HG03108 (cell line): ENCODE measurements at regions not wholly inside any gene's neighbourhood (a gene's known extent, or its start where the extent isn't known, plus 50 kb on each side); places are given as distances from the start of the nearest gene placed in this dataset.

Source experiments
- ATAC-seq: cut with Tn5 transposase; IDR thresholded peaks from one replicate; pipeline ENCODE4 v1.9.1; 2021; ENCODE audit warnings: moderate library complexity; ENCODE audit not compliant: unreplicated experiment

DNA sequence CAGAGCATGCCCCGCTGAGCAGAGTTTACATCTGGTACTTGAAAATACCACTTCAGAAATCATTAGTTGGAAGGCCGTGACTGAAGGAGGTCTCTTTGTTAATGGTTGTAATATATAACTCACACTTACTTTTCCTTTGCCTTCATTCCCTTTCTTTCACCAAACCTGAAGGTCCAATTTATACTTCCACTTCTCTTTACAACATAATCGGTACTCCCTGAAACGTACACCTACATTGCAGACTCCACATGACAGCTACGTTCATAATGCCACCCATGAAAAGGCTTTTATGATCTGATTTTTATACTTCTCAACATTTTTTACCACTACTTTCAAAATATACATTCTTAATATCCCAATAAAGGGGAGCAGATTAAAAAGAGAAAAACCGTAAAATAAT is 298.7 kb downstream of the C4orf33 start:
- ATAC-seq = no peak

GRCh38 chr4:129403848-129404247 is 307.9 kb downstream of the C4orf33 start:
- no peak for ATAC-seq

GRCh38 chr4:129410115-129410514 is 314.2 kb downstream of the C4orf33 start:
- ATAC-seq = no peak

- no peak for ATAC-seq
Observed at GRCh38 chr4:129415004-129415403, 319.1 kb downstream of the C4orf33 start.

GRCh38 chr4:129420637-129421036 is 324.7 kb downstream of the C4orf33 start:
- no peak for ATAC-seq

- ATAC-seq = no peak
Observed at GRCh38 chr4:129422277-129422676, 326.3 kb downstream of the C4orf33 start.

- no peak for ATAC-seq
Observed at GRCh38 chr4:129428454-129428853, 332.5 kb downstream of the C4orf33 start.

DNA sequence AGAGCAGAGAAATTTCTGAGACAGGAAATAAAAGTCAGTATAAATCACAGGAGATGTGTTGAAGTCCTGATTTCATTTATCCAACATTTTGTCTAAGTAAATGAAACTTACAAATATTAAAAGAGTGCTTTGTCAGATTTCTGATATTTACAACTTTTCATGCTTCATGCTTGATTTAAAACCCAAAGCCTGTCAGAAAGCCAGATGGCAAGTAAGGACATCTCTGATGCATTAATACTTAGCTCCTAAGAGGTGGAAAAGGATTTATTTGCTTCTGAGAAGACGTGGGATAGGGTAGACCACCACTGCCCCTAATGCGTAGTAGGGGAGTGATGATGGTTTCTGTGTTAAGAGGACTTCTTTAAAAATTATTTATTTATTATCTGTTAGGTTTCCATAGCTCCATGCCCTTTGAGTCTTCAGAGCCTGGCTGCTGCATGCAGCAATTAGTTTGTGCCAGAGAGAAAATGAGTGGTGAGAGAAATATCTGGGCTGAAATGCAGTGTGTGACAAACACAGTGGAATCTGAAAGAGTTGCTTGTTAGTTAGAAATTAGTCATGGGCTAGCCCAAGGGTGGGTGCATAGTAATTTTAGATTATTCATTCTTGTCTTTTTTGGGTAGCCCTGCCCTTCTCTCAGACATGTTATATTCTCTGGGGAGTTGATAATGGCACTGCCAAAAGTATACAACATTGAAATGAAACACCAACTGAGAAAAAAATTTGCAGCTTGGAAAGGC is 333.8 kb downstream of the C4orf33 start:
- no peak for ATAC-seq

- ATAC-seq = no peak
Observed at GRCh38 chr4:129437347-129437746, 341.4 kb downstream of the C4orf33 start.

DNA sequence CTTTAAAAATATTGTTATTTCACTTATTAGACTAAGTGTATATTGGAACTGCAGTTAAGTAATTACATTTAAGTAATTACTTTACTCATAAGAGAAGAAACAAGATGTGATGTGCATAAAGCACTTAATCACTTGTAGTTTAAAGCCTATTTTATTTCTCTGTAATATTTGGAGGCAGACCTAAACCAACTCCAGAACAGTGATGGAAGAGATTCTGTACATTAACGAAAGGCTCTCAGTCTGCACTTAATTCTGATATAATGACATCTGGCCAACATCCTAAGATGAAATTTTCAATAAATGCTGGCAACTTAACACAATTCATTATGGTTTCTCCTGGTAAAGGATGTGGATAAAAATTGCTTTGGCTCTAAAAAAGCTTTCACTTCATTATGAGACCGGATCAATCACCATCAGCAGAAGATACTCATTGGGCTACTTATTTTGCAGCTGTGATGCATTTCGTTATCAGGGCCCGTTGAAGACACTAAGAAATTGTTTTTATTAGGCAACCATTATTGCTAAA is 342.6 kb downstream of the C4orf33 start:
- no peak for ATAC-seq

DNA sequence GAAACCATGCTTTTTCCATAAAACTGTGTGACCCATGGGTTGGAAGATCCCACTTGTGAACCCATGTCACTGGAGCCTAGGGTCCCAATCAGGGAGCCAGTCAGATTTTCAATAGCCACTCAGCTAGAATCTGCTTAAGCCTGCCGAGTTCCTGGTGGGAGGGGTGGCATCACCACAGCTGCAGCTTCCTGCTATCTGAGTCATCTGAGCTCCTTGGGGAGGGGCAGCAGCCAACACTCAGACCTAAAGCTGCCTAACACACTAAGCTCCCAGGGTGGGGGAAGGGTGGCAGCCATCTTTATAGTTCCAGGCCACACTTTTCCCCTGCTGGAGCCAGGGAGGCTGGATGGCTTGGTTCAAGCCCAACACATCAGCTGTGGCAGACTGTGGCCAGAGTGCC is 350.1 kb downstream of the C4orf33 start:
- ATAC-seq = no peak

DNA sequence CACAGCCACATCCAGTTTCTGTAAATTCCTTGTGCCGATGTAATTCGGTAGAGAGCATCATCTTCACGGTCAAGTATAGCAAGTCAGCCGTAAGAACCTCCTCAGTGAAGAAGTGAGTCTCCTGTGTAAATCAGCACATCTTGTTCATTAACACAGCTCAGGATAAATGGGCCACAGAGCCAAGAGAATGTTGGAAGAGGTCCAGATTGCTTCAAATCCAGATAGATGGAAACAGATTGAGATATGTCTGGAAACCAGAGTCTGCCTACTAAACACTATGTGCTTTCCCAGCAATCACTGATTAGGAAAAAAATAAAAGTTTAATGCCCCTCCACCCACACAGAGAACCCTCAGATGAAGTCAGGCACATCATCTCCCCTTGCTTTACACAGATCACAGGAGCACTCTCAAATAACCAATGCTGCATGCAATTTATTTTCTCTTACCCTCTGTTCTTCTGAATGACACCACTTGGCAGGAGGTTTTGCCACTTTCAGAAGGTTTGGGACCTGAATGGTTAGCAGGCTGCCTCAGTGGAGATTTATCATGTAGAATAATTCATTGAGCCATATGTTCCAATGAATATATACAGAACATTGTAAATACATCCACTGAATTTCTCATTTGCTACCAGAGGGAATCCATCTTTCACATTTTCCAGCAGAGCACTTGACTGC is 357.7 kb downstream of the C4orf33 start:
- no peak for ATAC-seq

DNA sequence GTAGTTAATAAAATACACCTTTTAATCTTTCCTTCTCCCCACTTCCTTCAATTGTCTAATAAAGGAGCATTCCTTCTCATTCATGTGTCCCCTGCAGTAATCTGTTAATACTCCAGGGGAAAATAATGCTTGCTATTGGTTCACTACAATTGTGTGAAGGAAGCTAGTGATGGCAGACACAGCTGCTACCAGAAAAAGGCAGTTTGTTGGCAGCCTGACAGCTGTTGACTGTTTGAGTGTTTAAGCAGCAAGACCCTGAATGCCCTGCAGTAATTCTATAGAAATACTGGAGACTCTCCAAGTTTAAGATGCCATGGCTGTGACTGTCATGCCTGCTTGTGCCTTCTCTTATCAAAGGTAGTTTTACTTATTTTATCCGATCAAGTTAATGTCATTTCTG is 359.5 kb downstream of the C4orf33 start:
- no peak for ATAC-seq

DNA sequence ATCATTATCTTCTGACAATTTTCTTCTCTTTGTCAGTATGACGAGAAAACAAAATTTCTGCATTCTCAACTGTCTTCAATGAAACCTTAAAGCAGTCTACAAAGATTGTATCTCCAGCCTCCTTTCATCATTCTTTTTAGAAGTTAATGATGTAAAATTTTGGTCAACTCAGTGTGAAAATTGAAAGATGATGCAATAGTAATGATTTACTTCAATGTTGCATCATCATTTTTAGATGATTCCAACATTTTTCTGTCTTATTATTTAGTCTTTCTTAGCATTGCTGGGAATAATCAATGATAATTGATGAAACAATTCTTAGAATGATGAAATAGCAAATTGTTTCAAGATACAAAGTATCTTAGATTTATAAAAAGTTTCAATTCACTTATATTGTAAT is 372.7 kb downstream of the C4orf33 start:
- no peak for ATAC-seq

DNA sequence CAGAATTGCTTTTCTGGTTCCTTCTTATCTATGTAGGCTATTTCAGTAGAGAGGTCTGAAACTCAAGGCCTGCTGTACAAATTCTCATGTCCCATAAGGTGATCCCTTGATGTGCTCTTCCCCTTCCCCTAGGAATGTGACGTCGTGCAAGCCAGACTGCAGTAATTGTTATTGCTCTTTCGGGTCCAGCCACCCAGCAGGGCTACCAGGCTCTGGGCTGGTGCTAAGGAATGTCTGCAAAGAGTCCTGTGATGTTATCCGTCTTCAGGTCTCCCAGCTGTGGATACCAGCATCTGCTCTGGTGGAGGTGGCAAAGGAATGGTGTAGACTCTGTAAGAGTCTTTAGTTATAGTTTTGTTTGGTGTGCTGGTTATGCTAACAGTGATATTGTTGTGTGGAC is 378.7 kb downstream of the C4orf33 start:
- no peak for ATAC-seq

DNA sequence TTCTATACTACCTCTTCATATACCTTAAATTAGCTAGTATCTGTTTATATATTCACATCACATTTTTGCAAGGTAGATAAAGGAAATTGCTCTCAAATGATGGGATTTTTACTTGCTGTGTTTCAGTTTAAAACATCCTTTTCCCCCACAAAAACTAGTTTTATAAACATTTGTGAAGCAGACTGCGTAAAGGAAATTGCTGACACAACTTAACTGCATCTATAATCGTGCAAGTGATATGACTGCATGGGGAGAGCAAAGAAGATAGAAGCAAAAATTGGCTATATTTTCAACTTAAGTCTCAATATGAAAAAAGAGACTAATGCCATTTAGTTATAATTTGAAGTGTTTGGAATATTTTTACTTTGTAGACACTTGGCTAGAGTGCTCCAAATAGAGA is 385.2 kb downstream of the C4orf33 start:
- no peak for ATAC-seq

DNA sequence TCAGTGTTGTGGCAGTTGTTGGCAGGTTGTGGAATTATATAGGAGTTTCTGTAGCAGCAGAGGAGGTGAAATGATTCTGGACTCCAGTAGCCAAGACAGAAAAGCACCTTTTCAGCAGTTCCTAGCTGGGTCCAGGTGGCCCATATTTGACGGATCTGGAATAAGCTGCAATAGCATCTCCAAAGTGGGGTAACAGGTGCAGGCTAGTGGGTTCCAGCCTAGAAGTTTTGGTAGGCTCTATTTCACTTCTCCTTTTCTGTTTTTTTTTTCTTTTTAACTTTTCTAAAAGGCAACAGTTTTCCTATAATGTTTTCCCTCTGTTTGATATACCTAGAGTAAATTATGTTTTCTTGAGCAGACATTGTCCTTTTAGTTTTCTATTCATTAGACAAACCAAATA is 392.5 kb downstream of the C4orf33 start:
- no peak for ATAC-seq

GRCh38 chr4:129490516-129490915 is 394.6 kb downstream of the C4orf33 start:
- ATAC-seq = no peak

DNA sequence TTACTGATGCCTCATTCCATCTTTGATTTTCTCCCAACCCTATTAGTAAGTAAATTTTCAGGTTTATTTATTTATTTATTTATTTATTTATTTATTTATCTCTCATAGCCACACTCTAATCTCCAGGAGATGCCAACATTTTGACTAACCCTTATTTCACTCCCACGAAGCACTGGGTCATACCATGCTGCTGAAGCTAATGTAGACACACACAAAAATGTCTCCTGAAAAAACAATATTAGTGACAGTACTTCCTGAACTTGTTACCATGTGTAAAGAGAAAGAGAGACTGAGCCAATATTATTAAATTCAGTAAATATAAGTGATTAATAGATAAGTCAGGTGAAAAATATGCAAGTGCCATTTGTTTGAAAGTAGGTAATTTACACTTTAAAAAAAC is 402.7 kb downstream of the C4orf33 start:
- ATAC-seq = no peak

DNA sequence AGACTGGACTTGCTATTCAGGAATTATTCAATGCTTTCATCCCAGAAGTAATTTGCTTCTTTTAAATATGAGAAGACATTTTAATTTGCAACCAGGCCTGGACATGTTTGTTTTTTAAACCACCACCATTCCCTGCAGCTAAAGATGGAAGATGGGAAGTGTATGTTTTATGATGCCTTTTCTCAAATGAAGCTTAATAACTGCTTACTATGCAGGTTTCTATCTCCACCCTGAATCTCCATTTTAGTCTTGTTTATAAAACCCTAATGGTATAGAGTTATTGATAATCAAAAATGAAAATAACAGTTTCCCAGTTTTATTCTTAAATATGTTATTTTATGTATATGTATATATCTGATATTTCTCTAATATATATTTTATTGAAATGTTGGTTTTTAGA is 418.9 kb downstream of the C4orf33 start:
- no peak for ATAC-seq

DNA sequence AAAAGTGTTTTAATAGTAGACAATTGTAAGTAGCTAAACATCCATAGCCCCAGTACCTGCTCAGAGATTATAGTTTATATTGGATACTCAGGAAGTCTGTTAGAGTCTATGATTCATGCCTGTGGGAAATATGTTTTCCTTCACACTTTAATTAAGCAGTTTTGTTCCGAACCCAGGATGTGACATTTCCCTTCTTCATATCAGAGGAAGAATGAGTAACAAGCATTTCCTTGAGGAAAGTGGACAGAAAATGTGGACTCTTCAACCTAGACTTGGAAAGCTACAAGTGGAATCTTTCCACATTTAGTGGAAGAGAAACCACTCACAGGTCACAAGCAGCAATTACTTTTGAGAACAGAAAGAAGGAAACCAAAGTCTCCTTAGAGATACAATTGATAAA is 419.4 kb downstream of the C4orf33 start:
- ATAC-seq = no peak

GRCh38 chr4:129526812-129527211 is 430.9 kb downstream of the C4orf33 start:
- no peak for ATAC-seq
